Smooth muscle cell (in vitro differentiated cells): ENCODE measurements at regions not wholly inside any gene's neighbourhood (a gene's known extent, or its start where the extent isn't known, plus 50 kb on each side); places are given as distances from the start of the nearest gene placed in this dataset.

Experiments
- DNase-seq: peaks from one replicate; lab custom pipeline; 2025; ENCODE audit not compliant: unreplicated experiment; lab: John Stamatoyannopoulos, UW
- H2AFZ ChIP-seq: fragments of 200-600 bp; sonication (generic); 2 replicates; pipeline ENCODE4 v1.6.0; 2016; ENCODE audit warnings: antibody characterized with exemption, low read depth, mild to moderate bottlenecking
- H3F3A ChIP-seq: fragments of 200-600 bp; sonication (generic); 2 replicates; pipeline ENCODE4 v1.6.0; 2017; ENCODE audit warnings: antibody characterized with exemption, low read depth
- H3K27ac ChIP-seq: fragments of 200-600 bp; sonication (generic); 2 replicates; pipeline ENCODE4 v1.5.1; 2016; ENCODE audit warnings: low read depth, mild to moderate bottlenecking
- H3K27me3 ChIP-seq: fragments of 200-600 bp; sonication (generic); 2 replicates; pipeline ENCODE4 v1.6.1; 2016; ENCODE audit warnings: low read depth, mild to moderate bottlenecking
- H3K36me3 ChIP-seq: fragments of 200-600 bp; sonication (generic); 2 replicates; pipeline ENCODE4 v1.5.1; 2016; ENCODE audit warnings: low read depth
- H3K4me1 ChIP-seq: fragments of 200-600 bp; sonication (generic); 2 replicates; pipeline ENCODE4 v1.5.1; 2016; ENCODE audit warnings: low read depth
- H3K4me2 ChIP-seq: fragments of 200-600 bp; sonication (generic); 2 replicates; pipeline ENCODE4 v1.6.0; 2016; ENCODE audit warnings: mild to moderate bottlenecking
- H3K4me3 ChIP-seq: fragments of 200-600 bp; sonication (generic); 2 replicates; pipeline ENCODE4 v1.5.1; 2016; ENCODE audit warnings: mild to moderate bottlenecking
- H3K79me2 ChIP-seq: fragments of 200-600 bp; sonication (generic); 2 replicates; pipeline ENCODE4 v1.6.0; 2016; ENCODE audit warnings: low read depth, mild to moderate bottlenecking
- H3K9ac ChIP-seq: fragments of 200-600 bp; sonication (generic); 2 replicates; pipeline ENCODE4 v1.6.0; 2016; ENCODE audit warnings: low read depth
- H3K9me3 ChIP-seq: fragments of 200-600 bp; sonication (generic); replicated peaks from 2 replicates; pipeline ENCODE4 v1.5.1; 2016; ENCODE audit warnings: low read depth
- H4K20me1 ChIP-seq: fragments of 200-600 bp; sonication (generic); 2 replicates; pipeline ENCODE4 v1.6.0; 2016; ENCODE audit warnings: low read depth
- CTCF ChIP-seq: fragments of 200-600 bp; sonication (generic); IDR thresholded peaks from 2 replicates; pipeline ENCODE4 v1.5.1; 2017; ENCODE audit warnings: borderline replicate concordance, mild to moderate bottlenecking, antibody characterized with exemption; ENCODE audit not compliant: insufficient read depth, poor library complexity, severe bottlenecking
- WGBS: methylation state at CpG from one replicate; pipeline ENCODE4 v1.1.7; 2016; ENCODE audit warnings: low lambda C conversion rate; 5-methylcytosine and 5-hydroxymethylcytosine counted together

DNA sequence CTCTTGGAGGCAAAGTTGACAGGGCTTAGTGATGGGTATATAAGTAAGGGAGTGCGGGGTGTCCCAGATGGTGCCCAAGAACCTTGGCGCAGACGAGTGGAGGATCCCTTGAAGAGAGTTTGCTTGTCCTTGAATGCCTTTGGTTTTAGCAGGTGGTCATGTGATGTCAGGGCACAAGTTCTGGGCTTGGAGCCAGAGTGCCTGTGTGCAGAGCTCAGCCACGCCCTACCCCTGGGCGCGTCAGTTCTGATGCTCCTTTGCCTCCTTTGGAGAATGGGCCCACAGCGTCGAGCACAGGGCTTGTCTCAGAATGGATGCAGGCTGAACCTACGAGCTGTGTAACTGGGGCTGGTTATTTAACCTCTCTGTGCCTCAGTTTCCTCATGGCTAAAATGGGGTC lies 412.2 kb upstream of the EEF2KMT start:
- no peaks in the 10 kb centered on the region for H3K36me3 ChIP-seq
- no peak overlapping the region for H2AFZ ChIP-seq
- H3K4me1 ChIP-seq: peaks cover 16% of the 10 kb centered on the region

DNA sequence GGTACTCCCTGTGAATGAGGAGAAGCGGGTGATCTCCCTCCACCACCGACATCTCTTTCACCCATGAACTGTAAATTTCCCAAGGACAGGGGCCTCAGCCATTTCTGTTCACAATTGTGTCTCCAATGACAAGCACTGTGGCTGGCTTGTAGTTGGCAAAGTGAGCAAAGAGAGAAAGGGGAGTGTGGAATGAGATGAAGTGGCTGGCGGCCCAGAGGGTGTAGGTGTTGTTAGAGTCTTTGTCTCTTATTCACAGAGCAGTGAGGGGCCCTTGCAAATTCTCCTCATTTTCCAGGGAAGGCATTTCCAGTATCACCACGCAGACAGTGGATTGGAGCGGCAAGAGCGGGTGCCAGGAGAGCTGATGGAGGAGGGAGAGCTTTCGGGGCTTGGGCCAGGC lies 411.7 kb upstream of the EEF2KMT start:
- WGBS: 89% methylated on average over 7 of the region's 7 CpGs
- Histone ChIP-seq H3K4me2 (no peak overlapping the region), H3K9me3 (no peaks in the 10 kb centered on the region)

More for the DNA sequence above, 412.2 kb upstream of the EEF2KMT start:
- H3K4me3 ChIP-seq: no peak overlapping the region
- H3K27ac ChIP-seq: no peak overlapping the region
- peaks cover 33% of the 10 kb centered on the region for H3K27me3 ChIP-seq
- no peak overlapping the region for H3K4me2 ChIP-seq
- no peak for TF ChIP-seq CTCF
- H3K79me2 ChIP-seq: no peaks in the 10 kb centered on the region
- H3K9ac ChIP-seq: no peak overlapping the region
- H4K20me1 ChIP-seq: no peaks in the 10 kb centered on the region
- WGBS: 98% methylated on average over 9 of the region's 9 CpGs
- no peaks in the 10 kb centered on the region for H3F3A ChIP-seq
- no peak for DNase-seq
- H3K9me3 ChIP-seq: no peaks in the 10 kb centered on the region

DNA sequence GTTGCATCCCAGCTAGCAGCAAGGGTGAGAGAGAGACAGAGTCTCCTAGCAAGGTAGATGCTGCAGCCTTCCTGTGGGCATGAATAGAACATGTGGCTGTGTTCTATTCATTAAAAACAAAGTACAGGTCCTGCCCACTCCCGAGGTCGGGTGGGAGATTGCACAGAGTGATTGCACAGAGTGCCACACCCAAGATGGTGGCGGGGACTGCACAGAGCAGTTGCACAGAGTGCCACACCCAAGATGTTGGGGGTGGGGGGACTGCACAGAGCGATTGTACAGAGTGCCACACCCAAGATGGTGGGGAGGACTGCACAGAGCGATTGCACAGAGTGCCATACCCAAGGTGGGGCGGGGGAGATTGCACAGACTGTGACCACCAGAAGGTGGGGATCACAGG lies 410.8 kb upstream of the EEF2KMT start:
- Histone ChIP-seq H4K20me1 (no peaks in the 10 kb centered on the region), H2AFZ (no peak overlapping the region), H3K27me3 (peaks cover 26% of the 10 kb centered on the region), H3K27ac (no peak overlapping the region), H3K4me1 (peaks cover 16% of the 10 kb centered on the region), H3K4me3 (no peak overlapping the region), H3K4me2 (no peak overlapping the region), H3K36me3 (no peaks in the 10 kb centered on the region), H3K79me2 (no peaks in the 10 kb centered on the region), H3K9me3 (no peaks in the 10 kb centered on the region), H3K9ac (no peak overlapping the region), H3F3A (no peaks in the 10 kb centered on the region)
- no peak for TF ChIP-seq CTCF
- DNase-seq: no peak
- WGBS: 84% methylated on average over 6 of the region's 6 CpGs

More for the DNA sequence above, 411.7 kb upstream of the EEF2KMT start:
- peaks cover 31% of the 10 kb centered on the region for H3K27me3 ChIP-seq
- peaks cover 16% of the 10 kb centered on the region for H3K4me1 ChIP-seq
- no peaks in the 10 kb centered on the region for H3K79me2 ChIP-seq
- no peak overlapping the region for H3K27ac ChIP-seq
- no peak for TF ChIP-seq CTCF
- no peak overlapping the region for H3K9ac ChIP-seq
- no peak overlapping the region for H3K4me3 ChIP-seq
- no peak overlapping the region for H2AFZ ChIP-seq
- no peak for DNase-seq
- no peaks in the 10 kb centered on the region for H3K36me3 ChIP-seq
- no peaks in the 10 kb centered on the region for H3F3A ChIP-seq
- H4K20me1 ChIP-seq: no peaks in the 10 kb centered on the region

- no peak overlapping the region for H3K27ac ChIP-seq
- no peak for DNase-seq
- H3K4me2 ChIP-seq: no peak overlapping the region
- no peak overlapping the region for H3K4me3 ChIP-seq
- no peaks in the 10 kb centered on the region for H4K20me1 ChIP-seq
- peaks cover 7% of the 10 kb centered on the region for H3K27me3 ChIP-seq
- no peaks in the 10 kb centered on the region for H3F3A ChIP-seq
- H2AFZ ChIP-seq: no peak overlapping the region
- WGBS: 79% methylated on average over 7 of the region's 7 CpGs
- H3K36me3 ChIP-seq: no peaks in the 10 kb centered on the region
- no peaks in the 10 kb centered on the region for H3K9me3 ChIP-seq
- TF ChIP-seq CTCF: no peak
- H3K4me1 ChIP-seq: peaks cover 6% of the 10 kb centered on the region
- H3K9ac ChIP-seq: no peak overlapping the region
- no peaks in the 10 kb centered on the region for H3K79me2 ChIP-seq
Observed at GRCh38 chr16:5506021-5506420, 408.4 kb upstream of the EEF2KMT start.
